EH (cell line): ENCODE measurements at regions not wholly inside any gene's neighbourhood (a gene's known extent, or its start where the extent isn't known, plus 50 kb on each side); places are given as distances from the start of the nearest gene placed in this dataset.

Experiments
- DNase-seq: peaks from one replicate; pipeline ENCODE4 v3.0.0-alpha.2; 2015; ENCODE audit warnings: low read depth

- no peak for DNase-seq
These were observed 454.2 kb downstream of the GRIA2 start for GRCh38 chr4:157674699-157675098.

- DNase-seq, result no peak
These were observed 447.3 kb downstream of the GRIA2 start for GRCh38 chr4:157667836-157668235.

GRCh38 chr4:157664726-157665125 is 444.2 kb downstream of the GRIA2 start:
- peak; percentile 73 for DNase-seq

- no peak for DNase-seq
These were observed 434.7 kb downstream of the GRIA2 start for GRCh38 chr4:157655096-157655809.

GRCh38 chr4:157643257-157643656 is 422.7 kb downstream of the GRIA2 start:
- no peak for DNase-seq

GRCh38 chr4:157634057-157634456 is 413.5 kb downstream of the GRIA2 start:
- DNase-seq, result no peak

GRCh38 chr4:157616741-157617472 is 396.4 kb downstream of the GRIA2 start:
- DNase-seq, result no peak

- DNase-seq, result no peak
These were observed 387.5 kb downstream of the GRIA2 start for GRCh38 chr4:157607996-157608395.

GRCh38 chr4:157600583-157600982 is 380.1 kb downstream of the GRIA2 start:
- no peak for DNase-seq

- DNase-seq, result no peak
These were observed 370.7 kb downstream of the GRIA2 start for GRCh38 chr4:157591245-157591644.

GRCh38 chr4:157590679-157591078 is 370.2 kb downstream of the GRIA2 start:
- DNase-seq, result no peak

GRCh38 chr4:157587681-157588423 is 367.3 kb downstream of the GRIA2 start:
- DNase-seq, result no peak

- no peak for DNase-seq
These were observed 361.6 kb downstream of the GRIA2 start for GRCh38 chr4:157582141-157582540.

- no peak for DNase-seq
These were observed 356.2 kb downstream of the GRIA2 start for GRCh38 chr4:157576671-157577217.

GRCh38 chr4:157575339-157575738 is 354.8 kb downstream of the GRIA2 start:
- no peak for DNase-seq

- no peak for DNase-seq
These were observed 354.1 kb downstream of the GRIA2 start for GRCh38 chr4:157574606-157575005.

- no peak for DNase-seq
These were observed 352.4 kb downstream of the GRIA2 start for GRCh38 chr4:157572951-157573350.

GRCh38 chr4:157572284-157572683 is 351.8 kb downstream of the GRIA2 start:
- DNase-seq, result no peak

GRCh38 chr4:157564771-157565170 is 344.2 kb downstream of the GRIA2 start:
- no peak for DNase-seq

GRCh38 chr4:157564218-157564617 is 343.7 kb downstream of the GRIA2 start:
- no peak for DNase-seq

GRCh38 chr4:157558016-157558415 is 337.5 kb downstream of the GRIA2 start:
- DNase-seq, result no peak

- DNase-seq, result no peak
These were observed 329.5 kb downstream of the GRIA2 start for GRCh38 chr4:157550028-157550427.

GRCh38 chr4:157527954-157528353 is 307.4 kb downstream of the GRIA2 start:
- no peak for DNase-seq
